PC-9 (cell line): ENCODE measurements at regions not wholly inside any gene's neighbourhood (a gene's known extent, or its start where the extent isn't known, plus 50 kb on each side); places are given as distances from the start of the nearest gene placed in this dataset.

ENCODE experiments used
- EZH2 ChIP-seq: fragments of 200-600 bp; sonication (generic); IDR thresholded peaks from 2 replicates; pipeline ENCODE4 v1.8.0; 2017; ENCODE audit warnings: antibody characterized with exemption, low read depth
- TF ChIP-seq, protein P1 (sequence below): fragments of 200-600 bp; sonication (generic); conservative IDR thresholded peaks from 2 replicates; pipeline ENCODE4 v1.6.1; 2017; ENCODE audit warnings: mixed run types, antibody characterized with exemption, mild to moderate bottlenecking, moderate library complexity

DNA sequence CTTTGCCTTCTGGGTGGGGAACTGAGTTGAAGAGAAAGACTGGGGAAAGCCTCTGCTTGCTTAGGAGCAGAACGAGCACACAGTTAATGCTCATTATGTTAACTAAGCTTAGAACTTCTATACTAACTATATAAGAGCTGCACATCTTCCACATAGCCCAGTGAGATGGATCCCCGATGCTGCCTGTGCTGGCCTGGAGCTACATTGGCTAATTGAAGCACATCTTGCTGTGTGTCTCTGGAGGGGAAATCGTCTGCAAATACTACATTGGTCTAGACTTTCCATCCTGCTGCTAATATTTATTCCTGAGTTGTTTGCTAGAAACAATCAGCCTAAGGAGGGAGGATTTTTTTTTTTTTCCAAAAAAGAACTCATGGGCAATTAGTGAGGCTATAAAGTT lies 406.3 kb downstream of the HAPSTR1 start:
- TF ChIP-seq, protein P1, sequence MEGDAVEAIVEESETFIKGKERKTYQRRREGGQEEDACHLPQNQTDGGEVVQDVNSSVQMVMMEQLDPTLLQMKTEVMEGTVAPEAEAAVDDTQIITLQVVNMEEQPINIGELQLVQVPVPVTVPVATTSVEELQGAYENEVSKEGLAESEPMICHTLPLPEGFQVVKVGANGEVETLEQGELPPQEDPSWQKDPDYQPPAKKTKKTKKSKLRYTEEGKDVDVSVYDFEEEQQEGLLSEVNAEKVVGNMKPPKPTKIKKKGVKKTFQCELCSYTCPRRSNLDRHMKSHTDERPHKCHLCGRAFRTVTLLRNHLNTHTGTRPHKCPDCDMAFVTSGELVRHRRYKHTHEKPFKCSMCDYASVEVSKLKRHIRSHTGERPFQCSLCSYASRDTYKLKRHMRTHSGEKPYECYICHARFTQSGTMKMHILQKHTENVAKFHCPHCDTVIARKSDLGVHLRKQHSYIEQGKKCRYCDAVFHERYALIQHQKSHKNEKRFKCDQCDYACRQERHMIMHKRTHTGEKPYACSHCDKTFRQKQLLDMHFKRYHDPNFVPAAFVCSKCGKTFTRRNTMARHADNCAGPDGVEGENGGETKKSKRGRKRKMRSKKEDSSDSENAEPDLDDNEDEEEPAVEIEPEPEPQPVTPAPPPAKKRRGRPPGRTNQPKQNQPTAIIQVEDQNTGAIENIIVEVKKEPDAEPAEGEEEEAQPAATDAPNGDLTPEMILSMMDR = no peak
- no peak for TF ChIP-seq EZH2
